Vagina (tissue), 2 donors: ENCODE measurements at regions not wholly inside any gene's neighbourhood (a gene's known extent, or its start where the extent isn't known, plus 50 kb on each side); places are given as distances from the start of the nearest gene placed in this dataset.

Source experiments
- CTCF ChIP-seq, 3 experiments: fragments of 450-650 bp in 2 of 3; fragments of 200-600 bp in 1 of 3; sonication (generic) in 1 of 3; IDR thresholded peaks; one replicate each; pipeline ENCODE4 v1.5.1; 2017 to 2019; ENCODE audit warnings: antibody characterized with exemption in 3 of 3, mild to moderate bottlenecking in 2 of 3, moderate library complexity in 2 of 3
- POLR2A ChIP-seq, 2 donors: fragments of 450-650 bp; IDR thresholded peaks; one replicate each; pipeline ENCODE4 v1.6.1; 2017; ENCODE audit warnings: antibody characterized with exemption in 2 of 2, mild to moderate bottlenecking in 2 of 2, moderate library complexity in 2 of 2
- POLR2AphosphoS5 ChIP-seq, 2 donors: sonication (generic); formaldehyde crosslinking; IDR thresholded peaks; one replicate each; pipeline ENCODE4 v1.9.0; 2017; ENCODE audit warnings: antibody characterized with exemption in 2 of 2, mild to moderate bottlenecking in 2 of 2, low read depth in 1 of 2; ENCODE audit not compliant: insufficient read depth in 1 of 2

- TF ChIP-seq CTCF (IDR thresholded peaks at IDR 0.05) (no peak), POLR2A (IDR thresholded peaks at IDR 0.05) (no peak), POLR2AphosphoS5 (IDR thresholded peaks at IDR 0.05; ENCODE audit: insufficient read depth in 1 of 2, low read depth in 1 of 2) (no peak)
Measured at GRCh38 chr3:80234706-80235105, 466.9 kb upstream of the ROBO1 start.
